ENCODE measurements at regions not wholly inside any gene's neighbourhood (a gene's known extent, or its start where the extent isn't known, plus 50 kb on each side); places are given as distances from the start of the nearest gene placed in this dataset.

DNA sequence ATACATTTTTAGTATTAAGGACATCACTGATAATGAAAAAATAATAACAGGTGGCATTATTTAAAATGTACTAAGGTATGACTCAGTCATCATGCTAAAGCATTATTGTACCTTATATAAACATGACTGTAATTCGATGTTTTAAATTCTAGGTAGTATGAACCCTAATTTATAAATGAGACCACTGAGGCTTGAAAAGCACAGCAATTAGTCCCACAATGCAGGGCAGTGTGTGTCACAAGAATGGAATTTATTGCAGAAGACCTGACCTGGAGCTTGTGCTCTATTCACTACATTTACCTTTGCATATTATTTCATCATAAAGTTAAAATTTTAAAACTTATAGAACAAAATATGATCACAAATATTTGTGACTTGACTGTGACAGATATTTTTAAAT is 358.5 kb upstream of the DSEL start:
- no peak overlapping the region for H3K4me3 ChIP-seq (ENCODE audit: low read depth, low read length)
- DNase-seq (ENCODE audit: low read depth): no peak
- TF ChIP-seq, protein P1, sequence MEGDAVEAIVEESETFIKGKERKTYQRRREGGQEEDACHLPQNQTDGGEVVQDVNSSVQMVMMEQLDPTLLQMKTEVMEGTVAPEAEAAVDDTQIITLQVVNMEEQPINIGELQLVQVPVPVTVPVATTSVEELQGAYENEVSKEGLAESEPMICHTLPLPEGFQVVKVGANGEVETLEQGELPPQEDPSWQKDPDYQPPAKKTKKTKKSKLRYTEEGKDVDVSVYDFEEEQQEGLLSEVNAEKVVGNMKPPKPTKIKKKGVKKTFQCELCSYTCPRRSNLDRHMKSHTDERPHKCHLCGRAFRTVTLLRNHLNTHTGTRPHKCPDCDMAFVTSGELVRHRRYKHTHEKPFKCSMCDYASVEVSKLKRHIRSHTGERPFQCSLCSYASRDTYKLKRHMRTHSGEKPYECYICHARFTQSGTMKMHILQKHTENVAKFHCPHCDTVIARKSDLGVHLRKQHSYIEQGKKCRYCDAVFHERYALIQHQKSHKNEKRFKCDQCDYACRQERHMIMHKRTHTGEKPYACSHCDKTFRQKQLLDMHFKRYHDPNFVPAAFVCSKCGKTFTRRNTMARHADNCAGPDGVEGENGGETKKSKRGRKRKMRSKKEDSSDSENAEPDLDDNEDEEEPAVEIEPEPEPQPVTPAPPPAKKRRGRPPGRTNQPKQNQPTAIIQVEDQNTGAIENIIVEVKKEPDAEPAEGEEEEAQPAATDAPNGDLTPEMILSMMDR (IDR thresholded peaks at IDR 0.05; ENCODE audit: insufficient read depth, low read length): no peak

DNA sequence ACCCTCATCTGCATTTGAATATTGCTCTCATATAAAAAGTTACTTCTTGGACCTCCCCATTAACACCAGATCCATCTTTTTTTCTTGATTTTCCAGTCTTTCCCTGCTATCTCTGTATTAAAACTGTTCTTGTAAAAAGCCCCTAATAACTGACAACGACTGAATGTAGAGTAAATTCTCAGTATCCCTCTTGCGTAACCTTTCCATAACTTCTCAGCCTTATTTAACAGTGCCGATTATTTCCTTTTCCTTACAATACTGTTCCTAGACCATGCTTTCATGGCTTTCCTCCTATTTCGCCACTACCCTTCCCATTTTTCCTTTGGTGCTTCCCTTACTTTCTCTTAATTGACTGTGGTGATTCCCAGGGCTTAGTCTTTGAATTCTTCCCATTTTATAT is 348.9 kb upstream of the DSEL start:
- no peak overlapping the region for H3K4me3 ChIP-seq (ENCODE audit: low read depth, low read length)
- DNase-seq (ENCODE audit: low read depth): no peak
- TF ChIP-seq, protein P1 (IDR thresholded peaks at IDR 0.05; ENCODE audit: insufficient read depth, low read length): no peak

DNA sequence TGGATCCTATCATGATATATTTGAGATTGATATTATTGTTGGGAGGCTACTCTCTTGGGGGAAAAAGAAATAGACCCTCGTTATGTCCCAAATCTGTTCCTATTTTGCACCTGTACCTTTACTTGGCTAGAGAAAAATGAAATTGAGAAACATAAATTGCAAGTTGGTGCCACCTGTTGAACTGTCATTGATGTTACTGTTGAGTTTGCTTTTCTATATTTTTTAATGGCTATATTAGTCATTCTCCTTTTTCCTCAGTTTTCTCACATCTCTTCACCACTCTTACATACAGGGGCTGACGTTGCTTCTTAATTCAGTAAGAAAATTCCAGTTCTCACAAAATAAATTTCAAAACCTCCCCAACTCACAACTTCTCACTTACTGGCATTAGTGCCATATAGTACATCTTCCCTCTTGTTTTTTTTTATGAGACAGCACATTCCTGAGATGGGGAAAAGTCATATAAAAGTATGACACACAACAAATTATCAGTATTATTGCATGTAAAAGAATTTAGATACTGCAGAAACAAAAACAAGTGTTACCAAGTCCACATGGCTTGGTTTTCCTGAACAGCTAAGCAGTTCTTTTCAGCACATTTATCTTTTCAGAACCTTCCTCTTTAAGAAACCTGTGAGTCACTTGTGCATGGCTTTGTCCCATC is 348.3 kb upstream of the DSEL start:
- TF ChIP-seq, protein P1 (IDR thresholded peaks at IDR 0.05; ENCODE audit: insufficient read depth, low read length): no peak
- no peak overlapping the region for H3K4me3 ChIP-seq (ENCODE audit: low read depth, low read length)
- DNase-seq (ENCODE audit: low read depth): peak; percentile 81

DNA sequence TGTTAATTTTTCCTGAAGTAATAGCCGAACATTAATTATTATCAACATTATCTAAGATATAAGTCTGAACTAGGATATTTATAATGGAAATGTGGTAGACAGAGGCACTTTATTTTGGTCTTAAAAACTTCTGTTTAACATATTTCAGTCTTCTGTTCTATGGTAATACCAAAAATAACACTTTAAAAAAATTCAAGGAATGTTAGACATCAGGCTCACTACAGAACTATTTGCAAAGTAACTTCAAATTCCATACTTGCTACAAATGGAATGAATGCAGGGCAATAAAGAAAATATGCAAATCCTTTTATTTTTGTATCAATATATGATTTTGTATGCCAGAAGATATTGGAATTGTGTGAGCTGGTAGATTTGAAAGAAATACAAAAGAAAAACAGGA is 345.5 kb upstream of the DSEL start:
- TF ChIP-seq, protein P1 (IDR thresholded peaks at IDR 0.05; ENCODE audit: insufficient read depth, low read length): no peak
- no peak overlapping the region for H3K4me3 ChIP-seq (ENCODE audit: low read depth, low read length)
- DNase-seq (ENCODE audit: low read depth): peak; percentile 55

DNA sequence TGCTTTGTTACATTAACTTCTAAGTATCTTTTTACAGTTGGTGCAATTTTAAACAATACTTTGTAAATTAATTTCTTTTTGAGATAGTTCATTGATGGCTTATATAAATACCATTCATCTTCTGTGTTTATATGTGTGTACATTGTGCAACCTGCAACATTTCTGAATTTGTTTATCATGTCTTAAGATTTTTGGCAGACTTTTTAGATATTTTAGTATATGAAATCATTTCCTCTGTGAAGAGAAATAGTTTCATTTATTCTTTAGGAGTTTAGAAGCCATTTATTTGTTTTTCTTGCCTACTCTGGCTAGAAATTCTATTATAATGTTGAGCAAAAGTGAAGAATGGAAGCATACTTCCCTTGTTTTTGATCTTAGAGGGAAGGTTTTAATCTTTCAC is 337.8 kb upstream of the DSEL start:
- peak; percentile 32 for DNase-seq (ENCODE audit: low read depth)
- TF ChIP-seq, protein P1 (IDR thresholded peaks at IDR 0.05; ENCODE audit: insufficient read depth, low read length): no peak
- no peak overlapping the region for H3K4me3 ChIP-seq (ENCODE audit: low read depth, low read length)

DNA sequence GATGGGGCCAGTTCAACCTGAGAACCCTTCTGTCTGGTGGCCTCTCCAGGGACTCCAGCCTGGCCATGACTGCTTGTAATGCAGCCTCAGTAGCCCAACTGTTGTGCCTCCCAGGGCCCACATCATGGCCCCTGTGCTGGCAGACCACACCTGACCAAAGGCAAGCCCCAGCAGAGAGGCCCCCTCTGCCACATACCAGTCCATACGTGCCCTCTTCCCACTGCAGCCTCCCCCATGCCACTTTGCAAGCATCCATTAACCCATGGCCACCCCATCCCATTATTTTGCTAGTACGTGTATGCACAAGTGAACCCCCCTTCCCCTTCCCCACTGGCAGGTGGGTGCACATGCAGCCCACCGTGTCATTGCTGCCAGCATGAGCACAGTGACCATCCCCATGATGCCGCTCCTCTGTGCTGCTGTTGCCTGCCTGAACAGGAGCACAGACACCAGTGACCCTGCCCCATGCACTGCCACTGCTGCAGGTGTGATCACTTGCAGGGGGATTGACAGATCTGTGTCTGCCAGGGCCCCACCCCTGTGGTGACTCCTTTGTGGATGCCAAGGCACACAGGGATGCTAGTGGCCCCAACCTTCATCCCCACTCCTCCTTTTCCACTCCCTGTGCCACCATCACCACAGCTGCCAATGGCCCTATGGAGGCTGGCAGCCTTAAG is 330.0 kb upstream of the DSEL start:
- TF ChIP-seq, protein P1 (IDR thresholded peaks at IDR 0.05; ENCODE audit: insufficient read depth, low read length): no peak
- DNase-seq (ENCODE audit: low read depth): no peak
- no peak overlapping the region for H3K4me3 ChIP-seq (ENCODE audit: low read depth, low read length)
